Nephron (organoid): ENCODE measurements at regions not wholly inside any gene's neighbourhood (a gene's known extent, or its start where the extent isn't known, plus 50 kb on each side); places are given as distances from the start of the nearest gene placed in this dataset.
"Not testable (repeated sequence)": the region's sequence is repeated elsewhere in the genome, so short reads cannot be mapped to it uniquely, and the experiment has no call there.

Source experiments
- H3K27ac Mint-ChIP-seq, 3 experiments: 2 replicates each; pipeline ENCODE4 v1.8.0; 2020; ENCODE audit warnings: mixed read lengths in 3 of 3, mild to moderate bottlenecking in 2 of 3, moderate library complexity in 1 of 3
- H3K27me3 Mint-ChIP-seq: 2 replicates; pipeline ENCODE4 v1.8.0; 2021; ENCODE audit warnings: low read depth, mild to moderate bottlenecking, moderate library complexity, mixed read lengths
- H3K36me3 Mint-ChIP-seq: 2 replicates; pipeline ENCODE4 v1.8.0; 2020; ENCODE audit warnings: low read depth, mixed read lengths
- H3K4me1 Mint-ChIP-seq: 2 replicates; pipeline ENCODE4 v1.8.0; 2020; ENCODE audit warnings: mixed read lengths
- H3K4me3 Mint-ChIP-seq, 3 experiments: 2 replicates each; pipeline ENCODE4 v1.8.0; 2020; ENCODE audit warnings: mild to moderate bottlenecking in 3 of 3, mixed read lengths in 3 of 3, moderate library complexity in 2 of 3
- H3K9me3 Mint-ChIP-seq: 2 replicates; pipeline ENCODE4 v1.8.0; 2020; ENCODE audit warnings: mixed read lengths
- CTCF ChIP-seq, 3 experiments: fragments of 200-600 bp; sonication (generic); IDR thresholded peaks; one replicate each; pipeline ENCODE4 v1.5.0; 2021; ENCODE audit warnings: antibody characterized with exemption in 3 of 3; ENCODE audit not compliant: unreplicated experiment in 3 of 3

GRCh38 chr7:68977385-68978055 lies 620.8 kb upstream of the AUTS2 start:
- Mint-ChIP-seq H3K4me3 (peak overlapping the region in 2 of 3 experiments; percentile 28 to 35), H3K36me3 (no peaks in the 10 kb centered on the region), H3K27me3 (peaks cover 52% of the 10 kb centered on the region), H3K9me3 (peaks cover 3% of the 10 kb centered on the region), H3K4me1 (peaks cover 15% of the 10 kb centered on the region), H3K27ac (peak overlapping the region; percentile 13 to 54 (median 31))
- no peak for TF ChIP-seq CTCF (IDR thresholded peaks at IDR 0.05; ENCODE audit: unreplicated experiment in 3 of 3)

- Mint-ChIP-seq H3K9me3 (peaks cover 3% of the 10 kb centered on the region), H3K4me3 (no peak overlapping the region), H3K27me3 (peaks cover 48% of the 10 kb centered on the region), H3K4me1 (peaks cover 15% of the 10 kb centered on the region), H3K36me3 (no peaks in the 10 kb centered on the region), H3K27ac (no peak overlapping the region)
- no peak for TF ChIP-seq CTCF (IDR thresholded peaks at IDR 0.05; ENCODE audit: unreplicated experiment in 3 of 3)
These were observed 619.6 kb upstream of the AUTS2 start for GRCh38 chr7:68978710-68979109.

GRCh38 chr7:68980011-68980410 lies 618.3 kb upstream of the AUTS2 start:
- H3K27ac Mint-ChIP-seq, result no peak overlapping the region
- no peaks in the 10 kb centered on the region for H3K36me3 Mint-ChIP-seq
- peaks cover 43% of the 10 kb centered on the region for H3K27me3 Mint-ChIP-seq
- peaks cover 15% of the 10 kb centered on the region for H3K4me1 Mint-ChIP-seq
- no peak overlapping the region for H3K4me3 Mint-ChIP-seq
- H3K9me3 Mint-ChIP-seq, result peaks cover 3% of the 10 kb centered on the region
- TF ChIP-seq CTCF (IDR thresholded peaks at IDR 0.05; ENCODE audit: unreplicated experiment in 3 of 3), result no peak

- H3K9me3 Mint-ChIP-seq, H3K27ac Mint-ChIP-seq, H3K4me3 Mint-ChIP-seq, H3K36me3 Mint-ChIP-seq: not testable (repeated sequence)
- H3K4me1 Mint-ChIP-seq, result peaks cover 15% of the 10 kb centered on the region
- H3K27me3 Mint-ChIP-seq, result peaks cover 42% of the 10 kb centered on the region
These were observed 617.8 kb upstream of the AUTS2 start for GRCh38 chr7:68980432-68980831.

- Mint-ChIP-seq H3K27me3 (peaks cover 36% of the 10 kb centered on the region), H3K27ac (no peak overlapping the region), H3K9me3 (peaks cover 19% of the 10 kb centered on the region), H3K36me3 (no peaks in the 10 kb centered on the region), H3K4me1 (peaks cover 6% of the 10 kb centered on the region), H3K4me3 (no peak overlapping the region)
- no peak for TF ChIP-seq CTCF (IDR thresholded peaks at IDR 0.05; ENCODE audit: unreplicated experiment in 3 of 3)
These were observed 614.0 kb upstream of the AUTS2 start for GRCh38 chr7:68984306-68984705.

GRCh38 chr7:68994841-68995240 lies 603.4 kb upstream of the AUTS2 start:
- Mint-ChIP-seq H3K4me3 (no peak overlapping the region), H3K4me1 (peaks cover 8% of the 10 kb centered on the region), H3K9me3 (no peaks in the 10 kb centered on the region), H3K27ac (no peak overlapping the region), H3K36me3 (no peaks in the 10 kb centered on the region), H3K27me3 (peaks cover 20% of the 10 kb centered on the region)
- no peak for TF ChIP-seq CTCF (IDR thresholded peaks at IDR 0.05; ENCODE audit: unreplicated experiment in 3 of 3)
